K562 (cell line): ENCODE measurements at regions not wholly inside any gene's neighbourhood (a gene's known extent, or its start where the extent isn't known, plus 50 kb on each side); places are given as distances from the start of the nearest gene placed in this dataset.

Source experiments
- ATAC-seq: fragments of 200-7000 bp; cut with Tn5 transposase; 3 replicates; pipeline ENCODE4 v1.9.1; 2020; ENCODE audit warnings: moderate library complexity
- BruUV-seq: library from RNA; stranded (reverse); fragments of 400-500 nt; replicated peaks from 2 replicates; lab custom pipeline; 2021; lab: Mats Ljungman, UMichigan
- CTCF ChIA-PET: fragments of 300-600 bp; formaldehyde crosslinking; extraction: SDS; loops from one replicate; lab custom pipeline; 2021; ENCODE audit warnings: low intra/inter-chr PET ratio; lab: Yijun Ruan, JAX
- POLR2A ChIA-PET: fragments of 300-600, 350-650 bp; sonication (Branson Sonifier 250); formaldehyde crosslinking; extraction: SDS; loops from one replicate; lab custom pipeline; 2021; ENCODE audit warnings: antibody characterized with exemption, inconsistent platforms; lab: Yijun Ruan, JAX
- DNase-seq, 4 experiments: peaks; one replicate each; pipeline versions ENCODE4 v3.0.0 to v3.0.0-alpha.2; 2011 to 2018; ENCODE audit warnings: low spot score in 3 of 4, mixed read lengths in 3 of 4; ENCODE audit errors: extremely low read depth in 1 of 4
- FAIRE-seq: peaks from 2 replicates; lab custom pipeline; 2011; peaks lifted over from hg19 to GRCh38; lab: Jason Lieb, UNC
- H2AFZ ChIP-seq: 2 replicates; pipeline ENCODE4 v1.6.0; 2011; ENCODE audit warnings: low read depth, low read length, control low read depth, inconsistent platforms
- H3K27ac ChIP-seq: fragments of 200-600 bp; 3 replicates; pipeline ENCODE4 v1.8.0; 2011; ENCODE audit warnings: low read depth, mild to moderate bottlenecking, control low read depth, inconsistent platforms, low read length, moderate library complexity, mixed read lengths; ENCODE audit errors: extremely low read depth
- H3K27me3 ChIP-seq, 2 experiments: fragments of 300-600 bp in 1 of 2; 2 replicates in 1 of 2; 3 replicates in 1 of 2; pipeline versions ENCODE4 v1.6.0 to v1.8.0; 2011; ENCODE audit warnings: inconsistent platforms in 2 of 2, low read length in 2 of 2, mild to moderate bottlenecking in 1 of 2, mixed read lengths in 1 of 2, moderate library complexity in 1 of 2; ENCODE audit not compliant: control insufficient read depth in 2 of 2, insufficient read depth in 2 of 2
- H3K36me3 ChIP-seq: fragments of 300-600 bp; 3 replicates; pipeline ENCODE4 v1.8.0; 2011; ENCODE audit warnings: mild to moderate bottlenecking, low read length, inconsistent platforms; ENCODE audit not compliant: control insufficient read depth, insufficient read depth
- H3K4me1 ChIP-seq, 2 experiments: fragments of 200-600 bp in 1 of 2; replicated peaks in 1 of 2; 2 replicates in 1 of 2; 3 replicates in 1 of 2; pipeline versions ENCODE4 v1.5.1 to v1.8.0; 2011; ENCODE audit warnings: inconsistent platforms in 2 of 2, low read length in 2 of 2, mild to moderate bottlenecking in 1 of 2, mixed read lengths in 1 of 2, moderate library complexity in 1 of 2; ENCODE audit not compliant: control insufficient read depth in 2 of 2, insufficient read depth in 2 of 2
- H3K4me2 ChIP-seq: 2 replicates; pipeline ENCODE4 v1.6.1; 2011; ENCODE audit warnings: low read length, control low read depth, inconsistent platforms, mixed read lengths; ENCODE audit not compliant: insufficient read depth
- H3K4me3 ChIP-seq: fragments of 200-600 bp; sonication (generic), shearing (Covaris generic); 2 replicates; pipeline ENCODE4 v1.5.1; 2016; ENCODE audit warnings: control low read depth, inconsistent platforms
- H3K79me2 ChIP-seq: fragments of 200-600 bp; 3 replicates; pipeline ENCODE4 v1.8.0; 2011; ENCODE audit warnings: low read length, inconsistent platforms; ENCODE audit not compliant: control insufficient read depth, insufficient read depth
- H3K9ac ChIP-seq, 2 experiments: 2 replicates each; pipeline versions ENCODE4 v1.6.0 to v1.6.1; 2011; ENCODE audit warnings: low read depth in 2 of 2, low read length in 2 of 2, control low read depth in 1 of 2, inconsistent platforms in 1 of 2, mild to moderate bottlenecking in 1 of 2, mixed read lengths in 1 of 2; ENCODE audit not compliant: insufficient read depth in 1 of 2
- H3K9me1 ChIP-seq: one replicate; pipeline ENCODE4 v1.6.0; 2011; ENCODE audit warnings: inconsistent platforms, mild to moderate bottlenecking, low read length, moderate library complexity; ENCODE audit not compliant: control insufficient read depth, insufficient read depth
- H3K9me3 ChIP-seq: replicated peaks from 2 replicates; pipeline ENCODE4 v1.5.1; 2011; ENCODE audit warnings: low read depth, low read length, inconsistent platforms; ENCODE audit not compliant: control insufficient read depth, insufficient read depth
- H4K20me1 ChIP-seq: replicated peaks from 2 replicates; pipeline ENCODE4 v1.6.1; 2011; ENCODE audit warnings: low read length, inconsistent platforms, mixed read lengths; ENCODE audit not compliant: control insufficient read depth, insufficient read depth
- BDP1 ChIP-seq: IDR thresholded peaks from 3 replicates; pipeline ENCODE4 v1.6.1; 2011; ENCODE audit not compliant: insufficient read length, insufficient read depth
- BRF1 ChIP-seq: IDR thresholded peaks from 3 replicates; pipeline ENCODE4 v1.6.1; 2011; ENCODE audit warnings: borderline replicate concordance, mild to moderate bottlenecking; ENCODE audit not compliant: insufficient read length; ENCODE audit errors: extremely low read depth
- CCAR2 ChIP-seq: fragments of 200-400 bp; formaldehyde crosslinking; IDR thresholded peaks from 2 replicates; pipeline ENCODE4 v1.6.1; 2017; ENCODE audit warnings: mild to moderate bottlenecking, low read depth, low read length
- DMBX1 ChIP-seq: fragments of 250-450 bp; sonication (Bioruptor Pico); IDR thresholded peaks from 2 replicates; pipeline ENCODE4 v1.8.0; 2022; ENCODE audit warnings: inconsistent platforms, mild to moderate bottlenecking, moderate library complexity, borderline replicate concordance
- E4F1 ChIP-seq: fragments of 250-450 bp; sonication (Bioruptor Pico); IDR thresholded peaks from 2 replicates; pipeline ENCODE4 v1.5.0; 2021; ENCODE audit warnings: mild to moderate bottlenecking, borderline replicate concordance
- EZH2 ChIP-seq: IDR thresholded peaks from 2 replicates; pipeline ENCODE4 v1.6.1; 2012; ENCODE audit warnings: low read depth, mild to moderate bottlenecking, inconsistent platforms, low read length, borderline replicate concordance
- GTF2E2 ChIP-seq: fragments of 200-800 bp; sonication (Bioruptor generic); IDR thresholded peaks from 2 replicates; pipeline ENCODE4 v1.6.1; 2016; ENCODE audit warnings: missing genetic modification characterization, missing compliant biosample characterization
- HNRNPL ChIP-seq: fragments of 200-400 bp; formaldehyde crosslinking; IDR thresholded peaks from 2 replicates; pipeline ENCODE4 v1.6.1; 2017; ENCODE audit warnings: low read depth, mild to moderate bottlenecking, low read length
- ID3 ChIP-seq, 2 experiments: fragments of 250-450 bp in 1 of 2; fragments of 450-650 bp in 1 of 2; sonication (Bioruptor Pico) in 1 of 2; IDR thresholded peaks; 2 replicates each; pipeline versions ENCODE4 v1.6.1 to v1.8.0; 2016 to 2021; ENCODE audit warnings: mild to moderate bottlenecking in 2 of 2, moderate library complexity in 2 of 2, missing compliant biosample characterization in 1 of 2, missing genetic modification characterization in 1 of 2
- MIER1 ChIP-seq: fragments of 450-650 bp; IDR thresholded peaks from 2 replicates; pipeline ENCODE4 v1.6.1; 2016; ENCODE audit warnings: antibody characterized with exemption, mild to moderate bottlenecking, low read depth
- NEUROD1 ChIP-seq: fragments of 150-350 bp; IDR thresholded peaks from 2 replicates; pipeline ENCODE4 v1.6.1; 2014; ENCODE audit warnings: borderline replicate concordance, low read length, low read depth; ENCODE audit not compliant: partially characterized antibody
- NR4A1 ChIP-seq, 2 experiments: fragments of 250-450 bp in 1 of 2; fragments of 450-650 bp in 1 of 2; sonication (Bioruptor Pico) in 1 of 2; IDR thresholded peaks; 2 replicates each; pipeline versions ENCODE4 v1.4.0 to v1.6.1; 2016 to 2020; ENCODE audit warnings: mild to moderate bottlenecking in 2 of 2, missing compliant biosample characterization in 1 of 2, missing genetic modification characterization in 1 of 2, moderate library complexity in 1 of 2
- RCOR1 ChIP-seq, 2 experiments: IDR thresholded peaks; 2 replicates each; pipeline ENCODE4 v1.6.1; 2012; ENCODE audit warnings: low read depth in 2 of 2, low read length in 2 of 2, borderline replicate concordance in 1 of 2, improper control_type of control experiment in 1 of 2
- WGBS: fragments of 100-300 bp; shearing (Covaris generic); methylation state at CpG from one replicate; pipeline ENCODE4 v1.1.6; 2016; ENCODE audit warnings: low coverage, mixed read lengths; ENCODE audit not compliant: insufficient coverage; ENCODE audit errors: missing lambda C conversion rate; 5-methylcytosine and 5-hydroxymethylcytosine counted together
- in situ Hi-C: fragments of 300-500 bp; cut with MboI; formaldehyde crosslinking; loops from 4 replicates; pipeline ENCODE4 v1.15.0; 2018; ENCODE audit warnings: inconsistent platforms, mixed read lengths
- intact Hi-C: fragments of 100-400 bp; cut with micrococcal nuclease; formaldehyde crosslinking; loops from 2 replicates; pipeline ENCODE4 v1.14.2; 2022

- Histone ChIP-seq H3K36me3 (no peaks in the 10 kb centered on the region), H3K4me2 (no peak overlapping the region), H2AFZ (no peak overlapping the region), H3K79me2 (no peaks in the 10 kb centered on the region), H3K4me3 (no peak overlapping the region), H3K27ac (no peak overlapping the region)
- 1% methylated on average over 5 of the region's 5 CpGs for WGBS
- intact Hi-C loops = no loop called here
- no peak for TF ChIP-seq GTF2E2 (tag)
- no peak for TF ChIP-seq MIER1
- TF ChIP-seq, all 486 proteins: peak for 0
- in situ Hi-C loops = no loop called here
- Histone ChIP-seq H3K4me1 (no peaks in the 10 kb centered on the region), H4K20me1 (no peaks in the 10 kb centered on the region), H3K27me3 (peaks cover 0 to 5% of the 10 kb centered on the region in 2 experiments; a peak in 1 of 5 replicates), H3K9ac (no peak overlapping the region), H3K9me3 (no peaks in the 10 kb centered on the region), H3K9me1 (no peaks in the 10 kb centered on the region)
- ChIA-PET POLR2A (no interaction called here), CTCF (no interaction called here)
- ATAC-seq = no peak
- no peak for FAIRE-seq
- BruUV-seq = no TSS peak
- DNase-seq = no peak
These were observed 177.1 kb upstream of the KLHL29 start for GRCh38 chr2:23207871-23208270.

- H3K4me1 ChIP-seq = no peaks in the 10 kb centered on the region
- H3K4me2 ChIP-seq = no peak overlapping the region
- FAIRE-seq (no peak), DNase-seq (no peak), ATAC-seq (no peak)
- ChIA-PET CTCF (no interaction called here), POLR2A (no interaction called here)
- no peak overlapping the region for H3K9ac ChIP-seq
- no peaks in the 10 kb centered on the region for H3K9me1 ChIP-seq
- BruUV-seq = no TSS peak
- H3K27me3 ChIP-seq = peaks cover 0 to 5% of the 10 kb centered on the region in 2 experiments; a peak in 1 of 5 replicates
- no peaks in the 10 kb centered on the region for H4K20me1 ChIP-seq
- no peaks in the 10 kb centered on the region for H3K9me3 ChIP-seq
- in situ Hi-C loops = no loop called here
- no peak overlapping the region for H3K4me3 ChIP-seq
- WGBS = 0% methylated on average over 2 of the region's 2 CpGs
- intact Hi-C loops = no loop called here
- H3K27ac ChIP-seq = no peak overlapping the region
- H3K79me2 ChIP-seq = no peaks in the 10 kb centered on the region
- H3K36me3 ChIP-seq = no peaks in the 10 kb centered on the region
- H2AFZ ChIP-seq = no peak overlapping the region
- TF ChIP-seq E4F1 (CRISPR knock-in tag) (no peak), ID3 (CRISPR knock-in tag; IDR thresholded peaks at IDR 0.05) (no peak), ID3 (tag; IDR thresholded peaks at IDR 0.05) (no peak), RCOR1 (IDR thresholded peaks at IDR 0.05; ENCODE audit: borderline replicate concordance in 1 of 2, low read depth in 2 of 2, low read length in 2 of 2) (no peak), NEUROD1 (no peak), HNRNPL (no peak), CCAR2 (no peak), EZH2 (no peak), BDP1 (no peak), DMBX1 (no peak), NR4A1 (CRISPR knock-in tag; IDR thresholded peaks at IDR 0.05) (no peak), NR4A1 (tag; IDR thresholded peaks at IDR 0.05) (no peak), BRF1 (no peak)
These were observed 176.6 kb upstream of the KLHL29 start for GRCh38 chr2:23208339-23208738.
